OCI-LY1 (cell line): ENCODE measurements at regions not wholly inside any gene's neighbourhood (a gene's known extent, or its start where the extent isn't known, plus 50 kb on each side); places are given as distances from the start of the nearest gene placed in this dataset.

Experiments
- EZH2 ChIP-seq: fragments of 200-600 bp; sonication (generic), shearing (Covaris generic); IDR thresholded peaks from 2 replicates; pipeline ENCODE4 v1.8.0; 2017; ENCODE audit warnings: borderline replicate concordance, mixed run types, mild to moderate bottlenecking, antibody characterized with exemption, low read length, moderate library complexity, mixed read lengths
- TF ChIP-seq, protein P1 (sequence below): fragments of 200-600 bp; sonication (generic), shearing (Covaris generic); IDR thresholded peaks from 2 replicates; pipeline ENCODE4 v1.5.1; 2017; ENCODE audit warnings: mild to moderate bottlenecking, antibody characterized with exemption, low read length, moderate library complexity, mixed read lengths

DNA sequence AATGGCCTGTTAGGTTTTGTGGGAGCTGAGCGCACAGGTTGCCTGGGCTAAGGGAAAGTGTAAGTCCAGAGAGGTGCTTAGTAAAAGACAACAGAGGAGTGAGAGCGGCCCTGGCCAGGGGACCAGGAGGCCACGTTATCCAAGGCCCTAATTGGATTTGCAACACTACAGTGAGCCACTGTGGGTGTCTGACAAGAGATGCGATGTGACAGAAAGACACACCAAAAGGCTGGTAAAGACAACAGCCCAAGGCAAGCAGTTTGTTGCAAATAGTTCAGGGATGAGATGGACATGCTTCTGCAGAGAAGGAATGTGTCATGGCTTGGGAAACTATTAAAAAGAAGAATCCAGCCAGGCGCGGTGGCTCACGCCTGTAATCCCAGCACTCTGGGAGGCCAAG lies 162.7 kb upstream of the KIT start:
- TF ChIP-seq, protein P1, sequence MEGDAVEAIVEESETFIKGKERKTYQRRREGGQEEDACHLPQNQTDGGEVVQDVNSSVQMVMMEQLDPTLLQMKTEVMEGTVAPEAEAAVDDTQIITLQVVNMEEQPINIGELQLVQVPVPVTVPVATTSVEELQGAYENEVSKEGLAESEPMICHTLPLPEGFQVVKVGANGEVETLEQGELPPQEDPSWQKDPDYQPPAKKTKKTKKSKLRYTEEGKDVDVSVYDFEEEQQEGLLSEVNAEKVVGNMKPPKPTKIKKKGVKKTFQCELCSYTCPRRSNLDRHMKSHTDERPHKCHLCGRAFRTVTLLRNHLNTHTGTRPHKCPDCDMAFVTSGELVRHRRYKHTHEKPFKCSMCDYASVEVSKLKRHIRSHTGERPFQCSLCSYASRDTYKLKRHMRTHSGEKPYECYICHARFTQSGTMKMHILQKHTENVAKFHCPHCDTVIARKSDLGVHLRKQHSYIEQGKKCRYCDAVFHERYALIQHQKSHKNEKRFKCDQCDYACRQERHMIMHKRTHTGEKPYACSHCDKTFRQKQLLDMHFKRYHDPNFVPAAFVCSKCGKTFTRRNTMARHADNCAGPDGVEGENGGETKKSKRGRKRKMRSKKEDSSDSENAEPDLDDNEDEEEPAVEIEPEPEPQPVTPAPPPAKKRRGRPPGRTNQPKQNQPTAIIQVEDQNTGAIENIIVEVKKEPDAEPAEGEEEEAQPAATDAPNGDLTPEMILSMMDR, result no peak
- no peak for TF ChIP-seq EZH2
